GM18867 (cell line): ENCODE measurements at regions not wholly inside any gene's neighbourhood (a gene's known extent, or its start where the extent isn't known, plus 50 kb on each side); places are given as distances from the start of the nearest gene placed in this dataset.

Experiments
- ATAC-seq: cut with Tn5 transposase; IDR thresholded peaks from one replicate; pipeline ENCODE4 v1.9.1; 2021; ENCODE audit warnings: mild to moderate bottlenecking, moderate library complexity; ENCODE audit not compliant: unreplicated experiment

DNA sequence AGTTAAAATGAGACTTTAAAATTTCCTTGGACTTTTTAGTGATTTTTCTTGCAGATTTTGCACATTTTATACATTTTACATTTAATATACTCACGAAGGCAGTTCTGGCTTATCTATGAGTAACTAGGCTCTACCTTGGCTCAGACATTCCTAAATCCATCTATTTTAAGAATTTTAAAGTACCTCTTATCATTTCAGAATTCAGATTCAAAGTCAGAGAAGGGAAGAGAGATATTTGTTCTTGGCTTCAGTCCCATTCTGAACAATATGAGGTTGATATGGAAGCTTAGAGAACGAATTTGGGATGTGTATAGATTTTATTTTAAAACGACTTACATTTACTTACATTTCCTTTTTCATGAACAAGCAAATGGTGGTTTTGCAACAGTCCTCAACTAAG is 230.2 kb downstream of the LMO4 start:
- ATAC-seq: no peak

- ATAC-seq: no peak
Observed at GRCh38 chr1:87560137-87560536, 231.5 kb downstream of the LMO4 start.

DNA sequence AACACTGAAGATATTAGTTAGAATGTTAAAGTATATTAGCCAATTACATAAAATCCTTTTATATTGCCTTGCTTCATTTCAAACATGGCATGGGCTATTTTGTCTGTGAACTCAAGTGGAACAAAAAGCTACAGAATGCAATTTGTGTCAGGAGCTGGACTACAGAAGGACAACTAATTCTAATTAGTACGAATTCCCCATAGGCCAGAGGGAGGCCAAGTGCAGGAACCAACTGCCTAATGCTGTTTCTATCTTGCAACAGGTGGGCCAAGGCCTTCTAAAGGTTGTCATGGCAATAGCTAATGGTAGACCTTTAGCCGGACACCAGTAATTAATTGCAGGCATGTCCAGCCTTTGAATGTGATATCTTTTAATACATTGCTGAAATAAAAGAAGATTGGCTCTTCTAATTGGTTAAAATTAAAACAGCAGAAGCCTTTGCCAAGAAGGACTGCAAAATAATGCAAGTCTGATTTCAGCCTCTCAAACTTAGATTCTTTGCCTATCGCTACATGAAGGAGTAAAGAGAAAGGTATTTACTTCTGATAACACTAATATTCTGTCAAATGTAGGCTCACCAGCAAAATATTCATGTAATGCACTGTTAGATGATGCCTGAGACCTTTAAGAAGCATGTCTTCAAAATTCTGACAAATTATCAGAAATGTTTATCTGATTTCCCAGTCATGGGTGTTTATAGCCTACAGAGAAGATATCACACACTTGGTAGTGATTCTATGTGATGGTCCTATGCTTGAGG is 232.1 kb downstream of the LMO4 start:
- no peak for ATAC-seq

DNA sequence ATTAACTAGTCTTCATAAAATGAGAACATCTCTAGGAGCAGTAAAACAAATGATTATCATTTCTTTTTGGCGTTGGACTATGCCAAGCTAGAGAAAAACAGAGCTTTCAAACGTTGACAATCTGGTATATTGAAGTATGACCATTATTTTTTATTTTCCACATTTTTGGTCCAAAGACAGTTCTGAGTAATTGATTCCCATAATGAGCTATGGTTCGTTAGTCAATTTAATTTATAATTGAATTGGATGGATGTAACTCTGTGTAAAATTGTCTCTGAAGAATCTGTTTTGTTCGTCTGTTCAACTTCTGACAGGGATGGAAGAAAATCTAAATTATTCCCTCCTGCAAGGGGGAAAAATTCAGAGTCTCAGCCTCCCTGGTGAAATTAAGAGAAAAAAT is 234.5 kb downstream of the LMO4 start:
- no peak for ATAC-seq

DNA sequence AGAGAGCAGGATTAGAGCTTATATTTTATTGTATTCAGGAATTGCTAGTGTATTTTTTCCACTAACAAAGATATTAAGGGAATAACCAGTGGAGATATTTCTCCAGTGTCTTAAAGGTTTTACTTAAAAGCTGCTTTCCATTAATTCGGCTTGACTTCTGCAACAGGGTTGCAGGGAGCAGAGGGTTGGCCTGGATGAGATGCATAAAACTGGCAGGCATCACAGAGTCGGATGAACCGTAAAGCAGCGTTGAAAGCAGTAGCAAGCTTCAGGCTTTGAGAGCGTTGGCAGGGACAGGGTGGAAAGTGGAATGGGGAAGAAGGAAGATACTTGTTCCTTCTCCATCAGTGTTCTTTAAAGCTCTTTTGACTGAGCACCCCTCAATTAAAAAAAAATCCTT is 237.2 kb downstream of the LMO4 start:
- ATAC-seq: no peak

DNA sequence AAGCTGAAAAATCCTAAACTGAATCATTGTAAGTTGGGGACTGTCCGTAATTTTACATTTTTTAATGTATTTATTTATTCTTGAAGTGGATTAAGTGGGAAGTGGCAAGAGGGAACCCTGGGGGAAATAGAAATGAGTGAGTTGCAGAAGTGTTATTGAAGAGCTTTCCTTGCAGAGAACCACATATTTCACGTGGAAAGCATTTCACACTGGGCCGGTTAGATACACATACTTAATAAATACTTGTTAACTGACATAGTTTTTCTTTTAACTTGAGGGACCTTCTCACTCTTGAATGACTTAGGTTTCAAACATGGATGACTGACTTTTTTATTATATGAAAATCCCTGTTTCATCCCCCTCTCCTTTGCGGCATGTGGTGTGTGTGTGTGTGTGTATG is 239.3 kb downstream of the LMO4 start:
- no peak for ATAC-seq

GRCh38 chr1:87568911-87569310 is 240.2 kb downstream of the LMO4 start:
- no peak for ATAC-seq

DNA sequence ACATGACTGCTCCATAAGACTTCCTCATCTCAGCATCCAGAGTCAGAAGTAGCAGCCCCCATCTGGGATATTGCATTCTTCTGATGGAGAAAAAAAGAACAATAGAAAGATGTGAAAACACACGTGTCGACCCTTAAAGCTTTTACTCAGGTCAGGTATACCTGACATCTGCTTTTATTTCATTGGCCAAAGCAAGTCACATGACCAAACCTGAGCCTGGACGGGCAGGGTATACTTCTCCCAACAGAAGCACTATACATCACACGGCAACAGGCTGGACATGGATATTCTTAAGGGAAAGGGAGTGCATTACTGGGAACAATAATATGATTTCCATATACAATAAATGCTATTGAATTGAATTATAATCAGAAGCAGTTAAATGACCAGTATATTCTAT is 243.3 kb downstream of the LMO4 start:
- no peak for ATAC-seq

- no peak for ATAC-seq
Observed at GRCh38 chr1:87572891-87573290, 244.2 kb downstream of the LMO4 start.

GRCh38 chr1:87575528-87575927 is 246.8 kb downstream of the LMO4 start:
- ATAC-seq: no peak

- no peak for ATAC-seq
Observed at GRCh38 chr1:87578464-87578863, 249.8 kb downstream of the LMO4 start.

- no peak for ATAC-seq
Observed at GRCh38 chr1:87583459-87583858, 254.8 kb downstream of the LMO4 start.

DNA sequence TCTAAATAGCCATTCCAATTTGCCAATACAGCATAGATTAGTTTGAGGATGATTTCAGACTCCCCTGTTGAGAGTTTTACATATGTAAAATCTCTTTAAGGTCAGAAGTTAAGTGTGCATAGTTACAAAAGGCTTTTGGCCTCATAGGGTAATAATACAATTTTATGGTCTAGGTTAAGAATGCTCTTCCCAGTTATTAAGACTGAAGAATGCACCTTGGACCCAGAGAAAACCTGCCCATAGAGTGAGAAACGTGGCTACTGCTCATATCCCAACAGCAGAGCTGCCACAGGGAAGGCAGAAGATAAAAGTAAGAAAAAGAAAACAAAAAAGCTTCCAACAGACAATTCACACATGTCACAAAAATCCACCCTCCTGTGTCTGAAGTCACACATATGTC is 255.9 kb downstream of the LMO4 start:
- ATAC-seq: no peak

- ATAC-seq: no peak
Observed at GRCh38 chr1:87586501-87586900, 257.8 kb downstream of the LMO4 start.

DNA sequence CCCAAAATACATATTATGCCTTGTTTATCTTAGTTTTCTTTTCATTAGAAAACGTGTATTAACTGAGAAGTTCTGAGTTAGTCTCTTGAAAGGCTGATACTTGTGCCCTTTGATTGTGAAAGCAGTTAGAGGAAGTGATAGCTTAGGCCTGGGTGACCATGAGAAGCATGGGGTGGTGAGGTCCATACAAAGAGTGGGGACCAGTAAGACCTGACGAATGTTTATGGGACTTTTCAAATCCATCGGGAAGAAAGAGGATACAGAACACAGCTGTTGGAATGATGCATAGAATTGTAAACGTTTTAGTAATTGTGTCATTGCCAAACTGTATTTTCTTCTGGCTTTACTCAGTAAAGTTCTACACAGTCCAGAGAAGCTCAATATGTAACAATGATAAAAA is 259.8 kb downstream of the LMO4 start:
- ATAC-seq: peak; percentile 83

DNA sequence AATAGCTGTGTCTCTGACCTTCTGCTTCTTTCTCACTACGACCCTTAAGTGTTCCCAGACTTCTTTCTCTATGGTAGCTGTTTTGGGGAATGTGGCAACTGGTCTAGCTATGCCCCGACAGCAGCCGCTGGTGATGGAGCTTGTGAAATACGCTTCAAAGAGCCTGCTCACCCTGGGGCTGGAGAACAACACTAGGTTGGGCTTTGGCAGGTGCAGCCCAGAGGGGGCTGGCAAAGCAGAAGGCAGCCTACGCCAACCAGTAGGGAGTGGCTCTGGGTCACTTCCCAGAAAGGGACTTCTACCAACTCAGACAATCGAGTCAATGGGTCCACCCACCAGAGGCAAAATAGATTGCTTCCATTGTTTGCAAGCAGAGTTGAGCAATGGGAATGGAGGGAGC is 262.8 kb downstream of the LMO4 start:
- ATAC-seq: no peak

DNA sequence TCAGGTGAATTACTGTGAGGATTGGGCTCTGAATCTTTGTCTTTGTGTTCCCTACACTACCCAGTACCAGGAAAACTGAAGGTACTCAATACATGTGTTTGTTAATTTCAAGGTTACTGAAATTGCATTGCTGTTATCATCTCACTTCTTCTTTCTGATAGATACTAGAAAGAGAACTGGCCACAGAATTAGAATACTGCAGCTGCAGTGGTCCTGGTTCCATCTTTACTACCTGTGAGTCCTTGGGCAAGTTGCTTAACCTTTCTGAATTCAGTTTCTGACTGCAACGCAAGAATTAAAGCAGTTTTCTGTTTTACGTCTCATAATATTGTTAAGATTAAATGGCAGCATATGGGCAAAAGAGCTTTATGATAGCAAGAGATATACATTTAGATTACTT is 263.5 kb downstream of the LMO4 start:
- peak; percentile 91 for ATAC-seq

GRCh38 chr1:87594736-87595383 is 266.2 kb downstream of the LMO4 start:
- no peak for ATAC-seq

- no peak for ATAC-seq
Observed at GRCh38 chr1:87595384-87595781, 266.7 kb downstream of the LMO4 start.

- ATAC-seq: no peak
Observed at GRCh38 chr1:87598429-87598828, 269.7 kb downstream of the LMO4 start.

DNA sequence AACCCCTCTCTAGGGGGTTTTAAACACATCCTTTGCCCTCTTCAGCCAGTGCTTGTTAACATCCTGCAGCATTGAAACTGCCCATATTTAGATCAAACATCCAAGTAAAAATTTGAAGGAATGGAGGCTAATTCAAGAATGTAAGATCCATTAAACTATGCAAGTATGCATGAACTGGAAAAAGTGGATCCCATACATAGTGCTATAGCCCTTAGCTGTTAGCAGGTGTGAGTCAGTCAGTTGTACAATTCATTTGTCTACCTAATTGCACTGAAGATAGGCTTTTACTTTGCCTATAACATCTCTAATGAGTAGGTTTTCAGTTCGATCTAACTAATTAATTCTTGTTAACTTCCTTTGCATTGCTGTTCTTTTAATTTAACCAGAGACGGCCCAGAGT is 270.9 kb downstream of the LMO4 start:
- no peak for ATAC-seq

DNA sequence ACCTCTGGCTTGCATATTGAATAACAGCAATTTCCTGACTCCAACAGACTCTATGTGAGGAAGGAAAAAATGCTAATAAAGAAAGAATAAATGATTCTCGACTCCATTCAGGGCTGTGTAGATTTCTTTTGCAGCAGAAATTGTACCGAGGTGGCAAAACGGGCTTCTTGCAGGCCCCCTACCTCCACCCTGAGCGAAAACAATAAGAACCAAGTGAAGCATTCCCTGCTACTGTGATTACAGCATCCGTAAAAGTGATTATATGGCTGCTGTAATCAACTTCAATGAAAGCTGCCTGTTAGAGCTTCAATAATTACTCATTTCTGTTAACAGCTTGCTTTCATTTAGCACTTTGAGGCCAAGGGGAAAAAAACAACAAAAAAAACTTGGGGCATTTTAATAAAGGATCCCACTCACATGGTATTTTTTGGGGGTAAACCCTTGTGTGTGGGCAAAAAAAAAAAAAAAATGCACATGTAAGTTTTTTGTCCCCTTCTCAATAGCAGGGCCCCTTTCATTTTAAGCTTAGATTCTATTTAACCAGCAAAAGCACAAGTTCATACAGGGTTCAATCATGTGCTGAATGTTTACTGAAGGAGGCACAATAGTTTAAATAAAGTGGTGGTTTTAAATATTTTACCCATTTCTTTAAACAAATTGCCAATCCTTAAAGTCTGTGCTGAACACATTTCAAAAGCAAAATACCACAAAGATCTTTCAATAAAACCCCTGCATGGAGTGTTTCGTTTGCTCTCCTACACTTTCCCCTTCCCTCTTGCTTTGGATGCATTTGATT is 271.6 kb downstream of the LMO4 start:
- no peak for ATAC-seq
